Panc1 (cell line): ENCODE measurements at regions not wholly inside any gene's neighbourhood (a gene's known extent, or its start where the extent isn't known, plus 50 kb on each side); places are given as distances from the start of the nearest gene placed in this dataset.

Experiments
- ATAC-seq: fragments of 200-7000 bp; cut with Tn5 transposase; 2 replicates; pipeline ENCODE4 v1.9.1; 2020; ENCODE audit warnings: mild to moderate bottlenecking, moderate library complexity
- BruUV-seq: library from RNA; stranded (reverse); fragments of 400-500 nt; replicated peaks from 2 replicates; lab custom pipeline; 2021; lab: Mats Ljungman, UMichigan
- CTCF ChIA-PET: fragments of 300-600 bp; sonication (Branson Sonifier 250); formaldehyde crosslinking; loops from one replicate; lab custom pipeline; 2022; ENCODE audit warnings: antibody characterized with exemption; lab: Charles Lee
- POLR2A ChIA-PET: fragments of 300-600 bp; sonication (Branson Sonifier 250); formaldehyde crosslinking; loops from one replicate; lab custom pipeline; 2022; ENCODE audit warnings: antibody characterized with exemption; lab: Charles Lee
- DNase-seq: peaks from one replicate; pipeline ENCODE4 v3.0.0-alpha.2; 2010; ENCODE audit warnings: low read depth, low spot score
- H3K27ac ChIP-seq: 2 replicates; pipeline ENCODE4 v1.5.1; 2011; ENCODE audit warnings: mild to moderate bottlenecking, low read length, inconsistent platforms
- H3K27me3 ChIP-seq: fragments of 200-500 bp; sonication (Bioruptor generic); 2 replicates; pipeline ENCODE4 v1.6.0; 2014; ENCODE audit warnings: low read length, inconsistent platforms; ENCODE audit not compliant: control insufficient read depth, insufficient read depth
- H3K36me3 ChIP-seq: fragments of 200-500 bp; sonication (Bioruptor generic); 2 replicates; pipeline ENCODE4 v1.5.1; 2014; ENCODE audit warnings: inconsistent platforms, mild to moderate bottlenecking, low read length, moderate library complexity; ENCODE audit not compliant: control insufficient read depth, insufficient read depth
- H3K4me1 ChIP-seq: 2 replicates; pipeline ENCODE4 v1.5.1; 2011; ENCODE audit warnings: inconsistent platforms, mild to moderate bottlenecking, low read length, moderate library complexity; ENCODE audit not compliant: control insufficient read depth, insufficient read depth
- H3K4me3 ChIP-seq, 2 experiments: 2 replicates each; pipeline ENCODE4 v1.5.1; 2011 to 2012; ENCODE audit warnings: low read depth in 2 of 2, low read length in 2 of 2, mild to moderate bottlenecking in 2 of 2, inconsistent platforms in 1 of 2, moderate library complexity in 1 of 2
- H3K9me3 ChIP-seq: fragments of 200-500 bp; sonication (Bioruptor generic); 2 replicates; pipeline ENCODE4 v1.5.1; 2014; ENCODE audit warnings: low read depth, mild to moderate bottlenecking, inconsistent platforms, low read length, moderate library complexity; ENCODE audit not compliant: control insufficient read depth, insufficient read depth
- POLR2AphosphoS5 ChIP-seq: IDR thresholded peaks from 2 replicates; pipeline ENCODE4 v1.6.1; 2012; ENCODE audit warnings: mild to moderate bottlenecking, low read depth, low read length, moderate library complexity
- REST ChIP-seq, 2 experiments: IDR thresholded peaks; 2 replicates each; pipeline ENCODE4 v1.6.1; 2011 to 2012; ENCODE audit warnings: low read depth in 2 of 2, control low read depth in 1 of 2, low read length in 1 of 2, mild to moderate bottlenecking in 1 of 2, moderate library complexity in 1 of 2; ENCODE audit not compliant: insufficient read depth in 1 of 2
- SIN3A ChIP-seq: IDR thresholded peaks from 2 replicates; pipeline ENCODE4 v1.6.1; 2012; ENCODE audit warnings: low read depth, mild to moderate bottlenecking, low read length, moderate library complexity, borderline replicate concordance; ENCODE audit not compliant: insufficient read depth
- TCF7L2 ChIP-seq: IDR thresholded peaks from 2 replicates; pipeline ENCODE4 v1.6.1; 2011; ENCODE audit warnings: mild to moderate bottlenecking, low read depth, low read length, inconsistent platforms
- in situ Hi-C: cut with HindIII; loops from 2 replicates; pipeline ENCODE4 v1.10.0; 2016; ENCODE audit warnings: low sequenced_read_pairs, low pct_unique_long_range_greater_than_20kb
- intact Hi-C: fragments of 100-400 bp; cut with micrococcal nuclease; formaldehyde crosslinking; loops from one replicate; pipeline ENCODE4 v1.10.0; 2022; ENCODE audit not compliant: unreplicated experiment
- TF ChIP-seq, protein P1 (sequence below): fragments of 450-650 bp; IDR thresholded peaks from 2 replicates; pipeline ENCODE4 v1.5.1; 2017; ENCODE audit warnings: mild to moderate bottlenecking

DNA sequence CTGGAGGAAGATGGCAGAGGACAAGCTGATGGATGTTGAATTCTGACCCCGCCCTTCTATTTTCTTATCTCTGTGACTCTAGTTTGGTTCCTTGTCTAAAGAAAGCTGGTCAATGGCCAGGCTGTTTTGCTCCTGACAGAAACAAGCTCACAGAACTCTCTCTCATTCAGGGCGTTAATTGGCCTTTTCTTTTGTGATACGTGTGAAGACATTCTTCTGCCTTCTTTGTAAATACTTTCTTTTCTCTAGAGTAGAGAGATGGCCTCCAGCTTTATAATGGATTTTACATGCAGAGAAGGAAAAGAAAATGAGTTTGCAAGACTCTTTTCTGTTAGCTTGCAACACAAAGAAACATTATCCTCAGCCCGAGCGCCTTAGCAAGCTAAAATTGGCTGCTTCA lies 492.2 kb upstream of the CCDC196 start:
- Histone ChIP-seq H3K9me3 (no peaks in the 10 kb centered on the region), H3K4me1 (no peaks in the 10 kb centered on the region), H3K27ac (no peak overlapping the region), H3K36me3 (no peaks in the 10 kb centered on the region), H3K27me3 (no peaks in the 10 kb centered on the region), H3K4me3 (no peak overlapping the region)
- POLR2A ChIA-PET, result no interaction called here
- no TSS peak for BruUV-seq
- intact Hi-C loops (no loop called here), in situ Hi-C loops (no loop called here)
- TF ChIP-seq REST (IDR thresholded peaks at IDR 0.05; ENCODE audit: insufficient read depth in 1 of 2, low read depth in 2 of 2, low read length in 1 of 2) (no peak), POLR2AphosphoS5 (no peak), SIN3A (no peak), TCF7L2 (no peak)
- TF ChIP-seq, protein P1, sequence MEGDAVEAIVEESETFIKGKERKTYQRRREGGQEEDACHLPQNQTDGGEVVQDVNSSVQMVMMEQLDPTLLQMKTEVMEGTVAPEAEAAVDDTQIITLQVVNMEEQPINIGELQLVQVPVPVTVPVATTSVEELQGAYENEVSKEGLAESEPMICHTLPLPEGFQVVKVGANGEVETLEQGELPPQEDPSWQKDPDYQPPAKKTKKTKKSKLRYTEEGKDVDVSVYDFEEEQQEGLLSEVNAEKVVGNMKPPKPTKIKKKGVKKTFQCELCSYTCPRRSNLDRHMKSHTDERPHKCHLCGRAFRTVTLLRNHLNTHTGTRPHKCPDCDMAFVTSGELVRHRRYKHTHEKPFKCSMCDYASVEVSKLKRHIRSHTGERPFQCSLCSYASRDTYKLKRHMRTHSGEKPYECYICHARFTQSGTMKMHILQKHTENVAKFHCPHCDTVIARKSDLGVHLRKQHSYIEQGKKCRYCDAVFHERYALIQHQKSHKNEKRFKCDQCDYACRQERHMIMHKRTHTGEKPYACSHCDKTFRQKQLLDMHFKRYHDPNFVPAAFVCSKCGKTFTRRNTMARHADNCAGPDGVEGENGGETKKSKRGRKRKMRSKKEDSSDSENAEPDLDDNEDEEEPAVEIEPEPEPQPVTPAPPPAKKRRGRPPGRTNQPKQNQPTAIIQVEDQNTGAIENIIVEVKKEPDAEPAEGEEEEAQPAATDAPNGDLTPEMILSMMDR, result no peak
- CTCF ChIA-PET, result no interaction called here
- DNase-seq (no peak), ATAC-seq (no peak)

- in situ Hi-C loops (no loop called here), intact Hi-C loops (no loop called here)
- H3K27ac ChIP-seq, result no peak overlapping the region
- CTCF ChIA-PET, result no interaction called here
- DNase-seq (no peak), ATAC-seq (no peak)
- no peak overlapping the region for H3K4me3 ChIP-seq
- TF ChIP-seq POLR2AphosphoS5, result no peak
- TF ChIP-seq, protein P1, result no peak
- TF ChIP-seq SIN3A, result no peak
- TF ChIP-seq REST (IDR thresholded peaks at IDR 0.05; ENCODE audit: insufficient read depth in 1 of 2, low read depth in 2 of 2, low read length in 1 of 2), result no peak
- no peak for TF ChIP-seq TCF7L2
- no peaks in the 10 kb centered on the region; the same call in 1 of the 2 replicates for H3K27me3 ChIP-seq
- H3K4me1 ChIP-seq, result no peaks in the 10 kb centered on the region
- H3K36me3 ChIP-seq, result no peaks in the 10 kb centered on the region
- no peaks in the 10 kb centered on the region for H3K9me3 ChIP-seq
- POLR2A ChIA-PET, result no interaction called here
- BruUV-seq, result no TSS peak
Observed at GRCh38 chr14:65997347-65997746, 488.8 kb upstream of the CCDC196 start.
